Heart left ventricle (tissue), 13 donors: ENCODE measurements at regions not wholly inside any gene's neighbourhood (a gene's known extent, or its start where the extent isn't known, plus 50 kb on each side); places are given as distances from the start of the nearest gene placed in this dataset.

ENCODE experiments used
- CTCF ChIP-seq, 12 donors: fragments of 200-600 bp; sonication (generic) in 4 of 12; IDR thresholded peaks; one replicate each; pipeline versions ENCODE4 v1.5.0 to v1.8.0; 2018 to 2022; ENCODE audit warnings: antibody characterized with exemption in 12 of 12, mild to moderate bottlenecking in 5 of 12
- POLR2A ChIP-seq, 2 donors: fragments of 450-650 bp; IDR thresholded peaks; one replicate each; pipeline ENCODE4 v1.6.1; 2017; ENCODE audit warnings: antibody characterized with exemption in 2 of 2, mild to moderate bottlenecking in 2 of 2, moderate library complexity in 2 of 2
- donor health status: ischemic (EF 13 %, LVEDD 7.1; RV severe dilation, severe dysfunction).
- donor health status: DM: no; HTN: yes; CAD: no.
- donor health status: DM: no; HTN: no; CAD: no.
- donor health status: ischemic (EF 25% LVEDD 6.9; RV normal size, moderate dysfunction).
- donor health status: ischemic (EF 25% LVEDD 5.7; RV mildly dilated, moderate dysfunction).
- donor health status: ischemic (EF 35%, LVEDD 5.7; RV mildly dilated, moderate dysfunction).
- donor health status: nonischemic (EF 11% LVEDD 7.7; RV severe dilation, severe dysfunction).
- donor health status: DM: yes; HTN: yes; CAD: no.
- donor health status: PGD.
- donor health status: ischemic (EF 29% LVEDD 5.4; RV normal size, mild dysfunction).
- donor health status: nonischemic (EF 23%, LVEDD 6.1; RV moderate dilation, normal function).

GRCh38 chr1:103363008-103363365 is 162.5 kb upstream of the RNPC3 start:
- TF ChIP-seq CTCF (IDR thresholded peaks at IDR 0.05) (no peak), POLR2A (IDR thresholded peaks at IDR 0.05) (no peak)
